Hippocampal formation (tissue), 2 donors: ENCODE measurements at regions not wholly inside any gene's neighbourhood (a gene's known extent, or its start where the extent isn't known, plus 50 kb on each side); places are given as distances from the start of the nearest gene placed in this dataset.

Source experiments
- DNase-seq, 2 donors: peaks; one replicate each; lab custom pipeline; 2025; lab: John Stamatoyannopoulos, UW

DNA sequence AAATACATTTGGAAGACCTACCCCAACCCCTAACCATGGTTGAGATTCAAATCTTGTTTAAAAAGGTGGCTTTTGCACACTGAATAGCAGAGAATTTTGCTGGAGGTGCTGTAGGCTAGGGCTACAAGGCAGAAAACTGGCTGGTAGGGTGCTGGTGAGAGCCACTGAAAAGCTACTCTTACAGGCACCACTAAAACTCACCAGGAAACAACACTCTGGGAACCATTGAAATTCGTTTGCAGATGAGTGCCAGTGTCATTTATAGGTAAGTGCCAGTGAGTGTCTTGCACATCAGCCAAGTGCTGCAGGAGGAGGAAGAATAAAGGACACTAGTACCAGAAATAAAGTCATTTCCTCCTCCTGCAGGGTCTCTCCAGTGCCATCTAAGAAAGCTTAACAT, 610.2 kb downstream of the ZNF385D start:
- DNase-seq = no peak

DNA sequence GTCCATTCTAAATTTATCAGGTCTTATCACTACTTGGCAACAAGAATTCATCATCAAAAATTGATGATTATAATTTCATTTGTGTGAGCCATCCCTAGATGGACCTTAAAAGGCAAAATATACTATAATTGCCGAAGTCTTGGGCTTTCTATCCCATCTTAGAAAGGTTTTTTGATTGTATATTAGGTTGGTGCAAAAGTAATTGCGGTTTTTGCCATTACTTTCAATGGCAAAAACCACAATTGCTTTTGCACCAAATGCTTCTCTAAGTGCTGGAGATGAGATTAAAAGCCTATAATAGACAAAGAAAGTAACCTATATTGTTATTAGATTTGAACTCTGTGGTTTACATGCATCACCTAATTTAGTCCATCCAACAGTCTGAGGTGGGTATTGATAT, 612.9 kb downstream of the ZNF385D start:
- no peak for DNase-seq

DNA sequence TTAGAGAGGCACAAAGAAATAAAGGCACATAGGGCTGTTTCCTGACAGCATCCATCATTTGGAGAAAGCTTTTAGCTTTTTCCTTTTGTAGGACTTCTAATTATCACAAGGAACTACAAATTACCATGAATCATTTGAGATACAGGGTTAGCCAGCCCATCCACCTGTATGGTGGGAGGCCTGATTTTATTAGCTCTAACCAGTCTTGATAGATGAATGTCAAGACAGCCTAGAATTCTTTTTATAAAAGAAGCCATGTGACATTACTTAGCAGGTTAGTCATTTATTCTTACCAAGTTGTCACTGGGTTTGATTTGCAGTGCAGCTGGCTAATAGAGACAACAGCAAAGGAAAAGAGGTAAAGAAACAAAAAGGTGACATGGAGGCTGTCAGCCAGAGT, 618.1 kb downstream of the ZNF385D start:
- no peak for DNase-seq

DNA sequence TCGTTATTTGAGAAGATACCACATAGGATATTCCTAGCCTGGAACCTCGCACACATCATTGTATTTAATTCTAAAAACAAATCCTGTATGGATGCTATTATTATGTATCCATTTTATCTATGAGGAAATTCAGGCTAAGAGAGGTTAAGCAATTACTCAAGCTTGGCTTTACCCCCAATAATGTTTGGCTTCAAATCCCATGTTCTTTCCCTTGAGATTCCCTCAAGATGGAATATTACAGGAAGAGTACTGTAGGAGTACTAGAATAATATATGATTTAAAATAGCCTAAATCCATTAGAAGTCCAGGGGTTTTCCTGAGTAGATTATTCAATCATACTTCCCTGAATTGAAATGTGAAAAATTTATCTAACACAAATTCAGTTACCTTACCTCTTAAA, 630.2 kb downstream of the ZNF385D start:
- no peak for DNase-seq

DNA sequence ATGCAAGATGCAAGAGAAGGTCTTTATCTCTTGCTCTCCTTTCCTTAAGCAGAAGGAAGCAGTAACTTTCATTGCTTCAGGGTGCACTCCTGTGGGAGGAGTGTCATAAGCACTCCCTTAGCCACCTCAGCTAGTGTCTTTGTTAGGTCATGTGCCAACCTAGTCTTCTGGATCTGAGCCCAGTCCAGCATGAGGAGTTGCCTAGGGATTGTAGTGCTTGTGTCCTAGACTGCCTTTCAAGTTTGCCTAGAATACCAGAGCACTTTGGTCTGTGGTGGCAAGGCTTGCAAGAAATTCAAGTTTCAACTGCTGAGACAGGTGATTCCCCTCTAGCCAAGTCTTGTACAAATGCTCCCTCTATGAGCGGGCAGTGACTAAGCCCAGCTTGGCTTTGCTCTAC, 633.6 kb downstream of the ZNF385D start:
- DNase-seq = no peak

DNA sequence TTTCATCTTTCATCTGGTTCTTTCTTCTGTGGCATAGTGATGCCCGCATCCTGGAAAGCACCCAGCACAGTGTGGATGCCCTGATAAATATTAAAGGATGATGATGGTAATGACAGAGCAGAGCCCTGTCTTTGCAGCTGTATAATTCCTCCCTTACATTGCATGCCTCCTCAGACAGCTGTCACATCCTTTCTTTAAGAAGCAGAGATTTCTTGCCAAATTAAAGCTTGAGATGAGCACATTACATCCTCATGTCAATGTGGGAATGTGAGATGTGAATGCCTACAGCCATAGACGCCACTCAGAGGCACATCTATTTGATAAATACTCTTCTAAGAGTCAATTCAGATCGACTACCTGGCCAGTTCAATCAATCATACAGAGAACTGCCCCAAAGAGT, 642.0 kb downstream of the ZNF385D start:
- no peak for DNase-seq

DNA sequence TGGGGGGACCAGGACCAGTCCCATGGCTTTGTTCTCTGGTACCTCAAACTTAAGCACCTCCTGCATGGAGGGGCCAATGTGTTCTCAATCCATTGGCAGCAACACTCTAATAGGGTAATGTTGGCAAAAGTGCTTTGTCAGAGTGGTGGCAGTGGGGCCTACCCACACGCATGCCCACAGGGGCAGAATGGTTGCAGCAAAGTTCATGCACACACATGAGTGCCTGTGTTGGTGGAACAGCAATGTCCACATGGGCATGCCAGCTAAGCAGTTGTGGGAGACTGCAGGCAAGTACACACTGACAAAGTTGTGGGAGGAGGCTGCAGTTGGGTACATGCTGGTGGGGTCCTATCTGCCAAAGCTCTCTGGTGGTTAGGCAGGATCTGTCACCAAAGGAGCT, 645.2 kb downstream of the ZNF385D start:
- DNase-seq = no peak

DNA sequence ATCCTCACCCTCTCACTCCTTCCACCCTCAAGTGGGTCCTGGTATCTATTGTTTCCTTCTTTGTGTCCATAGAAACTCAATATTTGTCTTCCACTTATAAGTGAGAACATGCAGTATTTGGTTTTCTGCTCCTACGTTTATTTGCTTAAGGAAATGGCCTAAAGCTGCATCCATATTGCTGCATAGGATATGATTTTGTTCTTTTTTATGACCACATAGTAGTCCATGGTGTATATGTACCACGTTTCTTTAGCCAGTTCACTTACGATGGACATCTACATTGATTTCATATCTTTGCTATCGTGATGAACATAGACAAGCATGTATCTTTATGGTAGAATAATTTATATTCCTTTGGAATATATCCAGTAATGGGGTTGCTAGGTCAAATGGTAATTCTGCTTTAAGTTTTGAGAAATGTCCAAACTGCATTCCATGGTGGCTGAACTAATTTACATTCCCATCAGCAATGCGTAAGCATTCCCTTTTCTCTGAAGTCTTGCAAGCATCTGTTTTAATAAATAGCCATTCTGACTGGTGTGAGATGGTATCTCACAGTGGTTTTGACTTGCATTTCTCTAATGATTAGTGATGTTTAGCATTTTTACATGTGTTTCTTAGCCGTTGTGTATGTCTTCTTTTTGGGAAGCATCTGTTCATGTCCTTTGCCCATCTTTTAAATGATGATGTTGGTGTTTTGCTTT, 650.2 kb downstream of the ZNF385D start:
- no peak for DNase-seq

DNA sequence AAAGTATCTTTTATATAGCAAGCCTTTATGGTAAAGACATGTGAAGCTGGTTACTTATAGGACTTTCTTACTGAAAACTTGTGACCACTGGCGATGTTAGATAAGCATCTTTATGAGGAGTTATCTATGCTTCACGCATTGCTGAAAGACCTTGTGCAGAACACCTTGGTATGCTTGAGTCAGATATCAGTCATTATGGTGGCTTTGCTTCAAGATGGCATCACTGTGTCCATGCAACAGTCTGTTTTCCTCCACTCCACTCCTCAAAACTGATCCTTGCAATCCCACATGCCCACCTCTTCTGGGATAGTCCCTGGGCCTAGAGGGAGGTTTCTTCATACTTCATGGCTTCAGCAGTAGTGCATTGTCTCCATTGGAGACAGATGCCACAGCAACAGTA, 656.3 kb downstream of the ZNF385D start:
- DNase-seq = no peak

DNA sequence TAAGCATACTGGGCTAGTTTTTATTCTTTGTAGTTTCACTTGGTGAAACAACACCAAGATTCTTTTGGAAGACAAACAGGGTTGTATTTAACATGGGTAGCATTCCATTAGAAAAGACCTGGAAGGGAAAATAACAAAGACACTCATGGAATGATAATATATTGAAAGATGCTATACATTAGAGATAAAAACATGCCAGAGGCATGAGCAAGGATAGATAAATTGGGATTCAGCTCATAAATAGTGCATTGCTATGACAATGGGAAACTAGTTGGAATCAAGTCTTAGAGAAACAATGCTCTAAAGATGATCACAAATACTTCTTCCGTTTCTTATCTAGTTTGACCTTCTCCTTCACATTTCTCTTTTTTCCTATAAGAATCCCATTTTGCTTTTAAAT, 677.4 kb downstream of the ZNF385D start:
- no peak for DNase-seq

DNA sequence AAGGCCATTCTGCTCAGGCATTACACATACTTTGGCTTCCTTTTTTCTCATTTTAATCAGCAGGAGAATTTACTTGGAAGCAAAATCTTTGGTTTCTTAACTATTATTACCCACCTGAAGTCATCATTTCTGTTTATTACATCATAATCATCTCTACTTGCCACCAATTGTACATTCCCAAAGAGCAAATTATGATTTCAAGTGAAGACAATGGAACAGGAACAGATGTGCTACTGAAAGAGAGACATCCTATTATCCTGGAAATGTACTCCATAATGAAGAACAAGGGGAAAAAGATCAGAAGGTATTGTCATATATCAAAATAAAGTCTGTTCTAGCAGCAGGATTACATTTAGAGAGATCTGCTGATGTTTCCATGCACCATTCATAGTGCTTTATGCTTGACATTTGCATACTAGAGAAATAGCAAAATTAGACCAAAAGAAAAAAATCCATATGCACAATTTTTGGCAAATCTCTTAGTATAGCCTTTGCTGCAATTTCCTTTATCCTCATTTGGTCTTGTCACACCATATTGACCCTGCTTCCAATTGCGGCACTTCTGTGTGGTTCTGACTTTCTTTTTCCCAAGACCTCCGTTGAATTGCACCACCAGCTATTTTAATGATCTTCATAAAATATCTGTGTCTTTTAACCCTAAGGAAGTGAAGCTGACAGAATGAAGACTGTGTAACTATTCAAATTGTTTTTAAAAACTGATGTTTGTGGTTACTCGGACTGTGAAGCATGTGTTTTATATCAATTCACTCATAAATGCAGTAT, 683.8 kb downstream of the ZNF385D start:
- DNase-seq = no peak

DNA sequence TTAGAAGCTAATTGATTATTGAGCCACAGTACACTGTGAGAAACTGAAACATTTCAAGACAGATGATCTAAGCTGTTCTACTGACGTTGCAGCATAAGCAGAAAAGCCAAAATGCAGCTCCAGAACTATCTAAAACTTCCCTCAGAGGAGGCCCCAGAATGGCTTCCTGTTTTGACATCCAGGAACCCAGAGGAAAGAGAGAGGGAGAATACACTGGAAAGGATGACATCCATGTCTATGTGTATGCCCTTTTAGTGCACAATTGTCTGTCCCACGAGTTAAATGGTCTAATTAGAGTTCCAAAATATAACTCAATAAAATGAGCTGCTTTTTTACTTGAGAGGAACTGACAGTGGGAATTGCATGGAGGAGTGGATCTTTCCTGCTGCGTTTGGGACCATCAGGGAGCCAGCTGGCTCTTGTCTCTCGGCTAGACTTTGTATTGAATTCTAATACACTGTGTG, 688.1 kb downstream of the ZNF385D start:
- DNase-seq = no peak

DNA sequence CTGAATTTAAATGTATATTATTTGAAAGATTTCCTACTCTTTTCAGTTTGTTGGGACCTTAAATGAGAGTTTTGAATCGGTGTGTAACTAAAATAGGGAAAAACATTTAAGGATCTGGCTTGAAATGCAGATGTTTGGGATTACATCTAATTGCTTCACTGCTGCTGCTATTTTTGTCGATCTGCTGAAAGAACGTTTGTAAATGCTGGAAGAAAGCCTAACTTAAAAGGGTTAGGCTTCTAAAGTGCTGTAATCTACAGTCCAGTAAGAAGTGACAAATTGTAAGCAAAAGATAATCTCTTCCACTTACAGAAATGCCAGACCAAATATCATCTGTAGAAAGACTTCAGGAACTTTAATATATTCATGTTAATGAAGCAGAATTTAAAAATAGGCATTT, 691.6 kb downstream of the ZNF385D start:
- no peak for DNase-seq

DNA sequence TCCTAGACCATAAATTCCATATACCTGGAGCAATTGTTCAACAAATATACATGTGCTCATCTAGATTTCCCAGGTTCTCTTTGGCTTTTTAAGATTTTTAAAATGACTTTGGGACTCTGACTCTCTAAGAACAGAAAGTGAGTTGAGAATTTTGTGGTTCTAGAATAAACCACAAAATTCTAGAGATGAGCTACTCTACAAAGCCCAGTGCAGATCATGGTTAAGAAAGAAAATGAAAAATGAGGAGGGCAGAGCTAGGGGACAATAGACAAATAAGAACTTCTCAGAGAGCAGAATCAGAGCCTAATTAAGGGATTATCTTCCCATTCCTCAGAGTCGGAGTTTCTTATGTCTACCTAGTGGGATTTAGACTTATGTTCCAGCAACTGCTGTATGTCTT, 694.7 kb downstream of the ZNF385D start:
- no peak for DNase-seq

DNA sequence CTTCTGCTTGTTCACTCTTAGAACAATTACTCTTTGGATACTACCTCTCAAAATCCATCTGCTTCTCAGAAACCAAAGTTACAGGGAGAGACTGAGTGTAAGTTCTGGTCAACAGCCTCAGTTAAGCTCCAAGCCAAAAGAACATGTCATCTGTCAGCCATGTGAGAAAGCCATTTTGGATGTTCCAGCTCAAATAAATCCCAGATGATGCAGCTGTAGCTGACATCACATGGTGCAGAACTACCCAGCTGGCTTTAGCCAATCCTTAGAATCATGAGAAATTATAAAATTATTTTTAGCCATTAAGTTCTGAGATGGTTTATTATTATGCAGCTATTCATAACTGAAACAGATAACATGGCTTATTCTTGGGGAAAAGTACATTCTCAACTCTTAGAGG, 696.0 kb downstream of the ZNF385D start:
- no peak for DNase-seq

DNA sequence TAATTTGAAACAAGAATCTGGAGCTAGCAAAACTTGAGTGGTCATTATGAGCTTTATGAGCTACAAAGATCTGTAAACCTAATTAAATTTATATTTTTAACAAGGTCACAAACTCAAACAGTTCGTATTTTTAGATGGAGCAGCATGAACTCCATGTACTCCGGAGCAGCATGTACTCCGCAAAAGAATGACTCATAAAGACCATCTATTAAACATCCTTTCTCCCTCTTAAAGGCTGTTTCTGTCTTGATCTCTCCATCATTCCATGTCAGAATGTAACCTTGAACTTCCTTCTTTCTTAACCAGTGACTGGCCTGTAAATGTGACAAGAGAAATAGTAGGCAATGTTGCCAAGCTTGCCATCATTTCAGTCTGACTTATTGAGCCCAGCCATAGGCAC, 696.9 kb downstream of the ZNF385D start:
- no peak for DNase-seq

DNA sequence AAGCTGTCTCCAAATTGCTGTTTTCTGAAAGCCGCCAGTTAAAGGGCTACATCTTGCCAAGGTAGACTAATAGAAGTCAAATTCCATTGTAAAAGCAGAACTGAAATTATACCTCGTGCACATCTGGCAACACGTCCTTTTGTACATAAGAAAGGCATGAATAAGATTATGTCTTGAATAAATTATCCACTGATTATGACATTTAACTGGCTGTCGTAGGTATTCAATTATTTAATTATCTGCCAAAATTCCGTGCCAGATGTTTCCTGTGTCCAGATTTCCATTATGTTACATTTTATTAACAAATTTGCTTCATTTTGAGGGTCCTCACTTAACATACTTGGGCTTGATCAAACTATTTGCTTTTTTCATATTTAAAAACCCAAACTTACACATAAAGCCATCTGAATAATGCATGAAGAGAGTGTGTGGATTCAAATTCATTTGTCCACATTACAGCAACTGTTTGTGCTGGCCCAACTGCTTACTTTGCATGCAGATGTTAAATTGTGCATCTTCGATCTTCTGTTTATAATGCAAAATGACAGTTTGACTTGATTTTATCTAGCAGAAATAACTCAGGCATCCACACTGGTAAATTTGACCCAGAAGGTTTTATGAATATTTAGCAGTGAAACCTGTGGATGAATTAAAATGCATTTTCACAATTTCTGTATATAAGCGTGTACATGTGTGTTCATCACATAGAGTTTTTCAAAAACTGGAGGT, 701.5 kb downstream of the ZNF385D start:
- no peak for DNase-seq

DNA sequence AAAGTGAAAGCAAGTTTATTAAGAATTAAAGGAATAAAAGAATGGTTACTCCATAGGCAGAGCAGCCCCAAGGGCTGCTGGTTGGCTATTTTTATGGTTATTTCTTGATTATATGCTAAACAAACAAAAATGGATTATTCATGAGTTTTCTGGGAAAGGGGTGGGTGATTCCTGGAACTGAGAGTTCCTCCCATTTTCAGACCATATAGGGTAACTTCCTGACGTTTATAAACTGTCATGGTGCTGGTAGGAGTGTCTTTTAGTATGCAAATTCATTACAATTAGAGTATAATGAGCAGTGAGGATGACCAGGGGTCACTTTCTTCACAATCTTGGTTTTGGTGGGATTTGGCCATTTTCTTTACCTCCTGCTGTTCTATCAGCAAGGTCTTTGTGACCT, 707.9 kb downstream of the ZNF385D start:
- no peak for DNase-seq

DNA sequence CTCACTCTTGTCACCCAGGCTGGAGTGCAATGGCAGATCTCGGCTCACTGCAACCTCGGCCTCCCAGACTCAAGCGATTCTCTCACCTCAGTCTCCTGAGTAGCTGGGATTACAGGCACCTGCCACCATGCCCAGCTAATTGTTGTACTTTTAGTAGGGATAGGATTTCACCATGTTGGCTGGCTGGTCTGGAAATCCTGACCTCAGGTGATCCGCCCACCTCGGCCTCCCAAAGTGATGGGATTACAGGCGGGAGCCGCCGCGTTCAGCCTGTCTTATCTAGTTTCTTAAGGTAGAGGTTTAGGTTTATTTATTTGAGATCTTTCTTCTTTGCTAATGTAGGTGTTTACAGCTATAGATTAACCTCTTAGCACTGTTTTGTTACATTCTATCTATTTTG, 708.8 kb downstream of the ZNF385D start:
- no peak for DNase-seq

DNA sequence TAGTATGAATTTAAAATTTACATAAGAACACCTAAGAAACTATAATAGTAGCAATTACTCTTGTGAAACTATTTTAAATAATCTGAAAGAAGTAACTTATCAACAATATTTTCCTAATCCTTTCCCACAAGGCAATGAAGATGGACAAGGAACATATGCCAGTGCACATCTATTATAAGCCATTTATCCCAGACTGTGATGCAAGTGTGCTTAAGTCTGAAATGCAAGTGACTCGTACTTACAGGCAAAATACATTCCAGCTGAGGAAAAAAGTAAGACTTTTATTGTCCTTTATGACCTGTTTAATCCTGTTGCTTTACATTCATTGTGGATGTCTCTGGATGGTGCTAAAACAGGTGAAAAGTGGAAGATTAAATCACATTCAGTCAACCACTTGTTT, 709.4 kb downstream of the ZNF385D start:
- no peak for DNase-seq

DNA sequence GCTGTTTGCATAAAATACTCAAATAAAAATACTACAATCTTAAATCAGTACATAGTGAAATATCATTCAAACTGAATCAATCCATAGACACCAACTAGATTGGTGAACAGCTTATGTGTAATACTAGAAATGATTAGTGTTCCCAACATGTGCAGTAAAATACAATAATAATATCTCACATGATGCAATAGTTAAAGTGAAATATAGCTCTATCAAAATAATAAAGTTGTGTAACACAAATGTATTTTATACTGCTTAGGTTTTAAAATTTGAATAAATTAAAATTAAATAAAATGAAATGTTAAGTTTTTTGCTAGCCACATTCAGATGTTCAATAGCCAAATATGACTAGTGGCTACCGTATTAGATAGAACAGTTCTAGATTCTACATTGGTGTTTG, 714.1 kb downstream of the ZNF385D start:
- no peak for DNase-seq

DNA sequence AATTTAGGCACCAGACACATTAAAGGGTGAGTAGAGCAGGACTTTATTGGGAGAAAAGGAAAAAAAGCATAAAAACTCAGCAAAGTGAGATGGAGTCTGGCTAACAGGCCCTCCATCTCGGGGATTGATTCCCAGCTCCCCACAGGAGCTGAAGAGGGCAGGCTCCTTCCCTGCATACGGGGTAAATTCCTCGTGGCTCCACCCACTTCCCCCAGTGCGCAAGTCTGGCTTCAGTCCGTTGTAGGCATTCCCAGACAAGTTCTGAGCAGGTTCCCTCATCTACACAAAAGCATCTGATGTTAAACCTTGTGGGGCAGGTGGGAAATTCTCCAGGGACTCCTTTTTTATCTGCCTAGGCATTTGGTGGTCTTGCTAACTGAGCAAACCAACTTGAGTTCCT, 722.6 kb downstream of the ZNF385D start:
- no peak for DNase-seq

DNA sequence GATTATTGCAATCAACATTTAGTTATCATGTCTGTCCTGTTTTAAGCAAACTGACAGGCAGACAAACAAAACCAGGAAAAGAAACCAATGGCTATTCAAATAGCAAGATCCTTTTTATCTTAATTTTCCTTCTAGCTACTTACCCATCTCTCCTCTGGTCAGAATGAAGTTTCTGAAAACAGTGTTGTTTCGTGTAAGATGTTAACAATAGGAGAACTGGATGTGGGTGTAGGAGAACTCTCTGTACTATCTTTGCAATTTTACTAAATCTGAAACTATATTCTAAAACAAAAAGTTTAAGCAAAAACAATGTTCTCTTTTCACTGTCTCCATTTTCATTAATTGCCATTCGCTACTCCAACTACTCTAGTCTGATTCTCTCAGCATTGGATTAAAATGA, 726.4 kb downstream of the ZNF385D start:
- no peak for DNase-seq
